HG03342 (cell line): ENCODE measurements at regions not wholly inside any gene's neighbourhood (a gene's known extent, or its start where the extent isn't known, plus 50 kb on each side); places are given as distances from the start of the nearest gene placed in this dataset.
A peak's percentile ranks its signal among the peaks of the same experiment; 100 is the strongest.

ENCODE experiments used
- ATAC-seq: cut with Tn5 transposase; IDR thresholded peaks from one replicate; pipeline ENCODE4 v1.9.1; 2021; ENCODE audit warnings: mild to moderate bottlenecking, moderate library complexity; ENCODE audit not compliant: unreplicated experiment

GRCh38 chr1:78351551-78352216 lies 139.1 kb upstream of the PTGFR start:
- ATAC-seq: no peak

DNA sequence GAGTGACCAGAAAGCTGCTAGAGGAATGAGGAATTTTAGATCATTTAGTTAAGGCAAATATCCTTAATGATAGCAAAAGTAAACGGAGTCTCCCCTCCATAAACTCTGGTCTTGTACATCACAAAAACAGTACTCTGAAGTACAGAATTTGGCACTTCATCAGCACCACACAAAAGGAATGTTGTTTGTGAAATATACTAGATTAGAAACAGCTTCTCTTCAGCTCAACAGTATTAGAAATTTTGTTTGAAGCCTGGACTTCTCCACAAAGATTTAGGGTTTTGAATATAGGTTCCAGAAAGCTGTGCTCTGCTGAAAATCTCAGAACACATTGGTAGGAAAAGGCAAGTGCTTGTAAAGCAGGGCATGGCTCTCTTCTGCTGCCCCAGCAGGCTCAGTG lies 135.1 kb upstream of the PTGFR start:
- no peak for ATAC-seq

GRCh38 chr1:78358165-78358564 lies 132.6 kb upstream of the PTGFR start:
- no peak for ATAC-seq

- no peak for ATAC-seq
These were observed 131.1 kb upstream of the PTGFR start for GRCh38 chr1:78359666-78360065.

DNA sequence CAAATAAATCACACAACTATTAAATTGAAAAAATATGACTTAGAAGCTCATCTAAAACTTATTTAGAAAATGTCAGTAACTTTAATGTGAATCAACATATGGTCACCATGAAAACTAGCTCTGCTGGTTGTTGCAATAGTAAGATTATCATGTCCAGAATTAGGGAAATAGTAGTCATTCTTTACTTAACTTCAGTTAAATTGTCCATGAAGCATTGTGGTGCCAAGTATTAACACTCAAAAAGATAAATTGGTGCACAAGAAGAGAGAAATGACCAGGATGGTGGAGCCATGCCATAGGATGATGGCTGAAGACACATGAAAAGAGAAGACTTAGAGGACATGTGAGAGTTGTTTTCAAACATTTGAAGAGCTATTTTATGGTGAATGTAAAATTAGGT lies 130.2 kb upstream of the PTGFR start:
- ATAC-seq: no peak

- no peak for ATAC-seq
These were observed 123.1 kb upstream of the PTGFR start for GRCh38 chr1:78367700-78368099.

DNA sequence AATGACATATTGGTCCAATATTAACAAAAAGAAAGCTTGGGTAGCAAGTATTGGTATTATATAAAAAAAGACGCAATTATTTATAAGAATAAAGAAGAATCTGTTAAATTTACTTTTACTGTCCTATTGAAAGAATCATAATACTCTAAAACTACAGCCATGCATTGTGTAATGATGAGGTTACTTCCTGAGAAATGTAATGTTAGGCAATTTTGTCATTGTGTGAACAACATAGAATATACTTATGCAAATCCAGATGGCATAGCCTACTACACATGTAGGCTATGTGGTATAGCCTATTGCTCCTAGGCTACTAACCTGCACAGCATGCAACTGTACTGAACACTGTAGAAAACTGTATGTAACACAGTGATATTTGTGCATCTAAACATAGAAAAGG lies 121.2 kb upstream of the PTGFR start:
- ATAC-seq: no peak

GRCh38 chr1:78370356-78370755 lies 120.4 kb upstream of the PTGFR start:
- peak; percentile 74 for ATAC-seq

- peak; percentile 75 for ATAC-seq
These were observed 119.8 kb upstream of the PTGFR start for GRCh38 chr1:78370779-78371482.

DNA sequence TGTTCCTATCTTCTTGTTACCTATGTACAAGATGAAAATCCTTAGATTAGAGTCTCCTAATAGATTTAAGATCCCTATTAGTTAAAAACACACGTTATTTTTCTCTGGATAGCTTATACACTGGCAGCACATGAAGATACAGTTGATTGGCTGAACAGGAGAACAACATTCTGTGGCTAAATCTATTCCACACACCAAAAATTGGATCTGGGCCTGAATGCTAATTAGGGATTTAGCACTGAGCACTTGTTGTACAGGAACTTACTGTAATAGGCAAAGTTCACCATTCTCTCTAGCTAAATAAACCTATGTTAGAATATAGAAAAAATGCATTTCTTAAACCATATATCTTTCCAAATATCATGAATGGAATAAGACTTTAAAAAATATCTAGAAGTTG lies 117.1 kb upstream of the PTGFR start:
- ATAC-seq: no peak

DNA sequence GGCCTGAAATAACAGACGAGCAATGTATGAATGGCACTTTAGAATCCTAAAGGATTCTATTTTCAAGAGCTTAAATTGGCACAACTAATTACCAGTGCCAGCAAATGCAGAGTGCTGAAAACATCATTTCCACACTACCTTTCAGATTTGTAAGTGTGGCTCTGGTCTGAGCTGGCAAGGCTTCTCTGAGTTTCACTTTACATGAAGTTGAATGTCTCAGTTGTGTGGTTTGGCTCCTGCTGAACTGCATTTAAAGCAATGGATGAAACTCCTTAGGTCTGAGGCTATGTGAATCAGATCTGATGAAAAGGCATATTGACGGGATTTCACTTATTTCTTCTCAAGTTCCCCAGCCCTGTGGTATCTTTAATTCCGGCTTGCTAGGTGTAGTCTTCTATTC lies 114.8 kb upstream of the PTGFR start:
- no peak for ATAC-seq

GRCh38 chr1:78377356-78377928 lies 113.3 kb upstream of the PTGFR start:
- ATAC-seq: peak; percentile 91

GRCh38 chr1:78383923-78384322 lies 106.9 kb upstream of the PTGFR start:
- ATAC-seq: no peak

- peak; percentile 96 for ATAC-seq
These were observed 104.9 kb upstream of the PTGFR start for GRCh38 chr1:78385744-78386462.

DNA sequence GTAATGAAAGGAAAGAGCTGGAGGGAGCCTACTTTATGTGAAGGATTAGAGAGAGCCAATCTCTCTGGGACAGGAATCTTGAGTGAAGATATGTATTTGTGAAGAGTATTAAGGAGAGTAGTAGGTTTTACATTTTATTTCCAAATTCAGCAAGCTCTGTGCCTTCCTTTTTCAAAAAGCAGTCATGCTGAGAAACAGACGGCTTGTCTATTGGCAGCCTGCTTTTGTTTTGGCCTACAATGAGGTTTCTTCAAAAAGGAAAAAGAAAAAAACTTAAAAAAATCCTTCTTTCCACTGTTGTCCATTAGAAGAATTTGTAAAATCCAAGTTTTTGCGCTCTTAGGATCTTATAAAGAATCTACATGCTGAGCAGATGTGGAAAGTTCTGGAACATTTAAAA lies 103.6 kb upstream of the PTGFR start:
- ATAC-seq: no peak

GRCh38 chr1:78387871-78388270 lies 102.9 kb upstream of the PTGFR start:
- no peak for ATAC-seq

DNA sequence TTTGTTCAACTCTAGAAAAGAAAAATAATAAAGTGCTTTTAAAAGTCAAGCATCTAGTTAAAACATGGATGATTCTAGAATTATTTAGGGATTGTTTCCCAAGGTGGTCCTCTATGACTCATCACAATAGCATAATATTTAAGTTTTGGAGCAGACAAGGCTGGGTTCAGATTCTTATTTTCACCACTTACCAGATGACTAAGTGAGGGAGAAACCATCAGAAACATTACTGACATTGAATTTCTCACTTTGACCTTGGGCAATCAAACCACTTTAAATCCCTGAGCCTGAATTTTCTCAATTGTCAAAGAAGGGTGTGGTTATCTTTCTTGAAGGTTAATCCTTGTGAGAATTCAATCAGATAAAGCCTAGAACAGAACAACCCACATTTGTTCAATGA lies 102.5 kb upstream of the PTGFR start:
- no peak for ATAC-seq

DNA sequence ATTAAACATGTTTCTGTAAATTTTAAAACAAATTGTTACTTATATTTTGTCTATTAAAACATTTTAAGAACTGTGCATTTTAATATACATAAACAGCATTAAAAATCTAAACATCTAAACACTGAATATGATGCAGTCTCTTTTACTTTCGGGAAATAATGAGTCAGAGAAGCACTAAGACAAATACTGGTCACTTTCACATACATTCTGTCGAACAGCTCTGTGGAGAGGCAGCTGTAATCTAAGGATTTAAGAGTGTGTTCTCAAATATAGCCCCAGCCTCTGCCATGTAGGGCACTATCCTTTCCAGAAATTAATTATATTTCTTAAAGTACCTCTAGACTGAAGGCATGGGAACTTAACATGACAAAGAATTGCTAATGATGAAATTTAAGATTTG lies 89.6 kb upstream of the PTGFR start:
- ATAC-seq: no peak

DNA sequence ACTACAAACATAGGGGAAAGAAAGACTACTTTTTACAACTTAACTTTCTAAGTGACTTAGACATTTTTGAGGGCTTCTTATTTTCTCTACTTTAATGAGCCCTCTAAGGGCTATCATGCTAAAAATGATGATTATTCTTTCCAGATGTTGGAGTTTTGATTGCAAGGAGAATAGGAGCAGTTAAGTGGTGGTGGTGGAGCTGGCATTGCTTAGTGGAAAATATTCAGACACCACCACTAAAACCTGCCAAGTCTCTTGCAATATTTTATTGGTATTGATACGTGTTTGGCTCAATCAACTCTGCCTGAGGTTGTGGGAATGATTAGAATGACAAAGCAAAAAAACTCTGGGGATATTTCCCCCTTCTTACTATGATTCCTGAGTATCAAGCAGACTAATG lies 82.6 kb upstream of the PTGFR start:
- no peak for ATAC-seq

DNA sequence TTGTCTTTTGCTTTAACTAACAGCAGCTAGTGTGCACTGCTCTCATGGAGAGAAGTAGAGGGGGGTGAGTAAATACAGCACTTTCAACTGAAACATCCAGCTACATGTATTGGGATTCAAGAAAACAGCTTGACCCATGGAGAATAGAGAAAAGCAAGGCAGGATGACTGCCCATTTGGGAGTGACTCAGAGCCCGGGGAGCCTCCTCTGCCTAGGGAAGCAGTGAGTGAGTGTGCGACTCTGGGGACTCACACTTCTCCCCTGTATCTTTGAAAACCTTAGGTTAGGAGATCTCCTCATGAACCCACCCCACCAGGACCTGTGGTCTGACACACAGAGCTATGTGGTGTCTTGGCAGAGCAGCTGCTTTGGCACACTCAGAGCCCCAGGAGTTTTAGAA lies 82.0 kb upstream of the PTGFR start:
- ATAC-seq: no peak

- no peak for ATAC-seq
These were observed 80.1 kb upstream of the PTGFR start for GRCh38 chr1:78410643-78411042.

DNA sequence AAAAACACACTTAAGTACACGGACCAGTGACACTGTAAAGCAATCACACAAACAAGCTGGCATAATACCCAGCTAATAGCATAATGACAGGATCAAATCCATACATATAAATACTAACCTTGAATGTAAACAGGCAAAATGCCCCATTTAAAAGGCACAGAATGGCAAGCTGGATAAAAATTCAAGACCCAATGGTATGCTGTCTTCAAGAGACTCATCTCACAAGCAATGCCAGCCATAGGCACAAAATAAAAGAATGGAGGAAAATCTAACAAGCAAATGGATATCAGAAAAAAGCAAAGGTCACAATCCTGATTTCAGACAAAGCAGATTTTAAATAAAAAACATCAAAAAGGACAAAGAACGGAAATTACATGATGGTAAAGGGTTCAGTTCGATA lies 79.1 kb upstream of the PTGFR start:
- no peak for ATAC-seq
